HL-60 (cell line): ENCODE measurements at regions not wholly inside any gene's neighbourhood (a gene's known extent, or its start where the extent isn't known, plus 50 kb on each side); places are given as distances from the start of the nearest gene placed in this dataset.
A peak's percentile ranks its signal among the peaks of the same experiment; 100 is the strongest.

ENCODE experiments used
- DNase-seq, 2 experiments: peaks; one replicate each; pipeline ENCODE4 v3.0.0-alpha.2; 2010 to 2020; ENCODE audit warnings: low read depth in 1 of 2, low spot score in 1 of 2
- H3K27ac ChIP-seq: fragments of 250-450 bp; sonication (Bioruptor Pico); replicated peaks from 2 replicates; pipeline ENCODE4 v1.5.1; 2020; ENCODE audit warnings: mild to moderate bottlenecking, moderate library complexity
- H3K27me3 ChIP-seq: fragments of 250-450 bp; sonication (Bioruptor Pico); 2 replicates; pipeline ENCODE4 v1.5.1; 2021; ENCODE audit warnings: mild to moderate bottlenecking, moderate library complexity; ENCODE audit not compliant: insufficient read depth, poor library complexity, severe bottlenecking
- H3K4me3 ChIP-seq: replicated peaks from 2 replicates; pipeline ENCODE4 v1.5.1; 2011; ENCODE audit warnings: mild to moderate bottlenecking, control low read depth, low read length; ENCODE audit not compliant: insufficient read depth
- CTCF ChIP-seq: IDR thresholded peaks from one replicate; pipeline ENCODE4 v1.5.1; 2011; ENCODE audit warnings: low read length, control low read depth, inconsistent platforms; ENCODE audit not compliant: insufficient read depth
- GABPA ChIP-seq: IDR thresholded peaks from 2 replicates; pipeline ENCODE4 v1.6.1; 2012; ENCODE audit warnings: low read depth
- POLR2AphosphoS5 ChIP-seq: IDR thresholded peaks from 2 replicates; pipeline ENCODE4 v1.6.1; 2012; ENCODE audit warnings: low read depth
- REST ChIP-seq: IDR thresholded peaks from 2 replicates; pipeline ENCODE4 v1.6.1; 2012; ENCODE audit warnings: low read depth; ENCODE audit not compliant: insufficient replicate concordance
- SPI1 ChIP-seq: IDR thresholded peaks from 2 replicates; pipeline ENCODE4 v1.6.1; 2012; ENCODE audit warnings: low read depth, mild to moderate bottlenecking, borderline replicate concordance

GRCh38 chr3:14286887-14287500 lies 108.4 kb downstream of the LSM3 start:
- no peak for TF ChIP-seq GABPA
- TF ChIP-seq CTCF = no peak
- 0 out of 2 replicates have a peak, but pooled peaks have one; percentile 15 for TF ChIP-seq POLR2AphosphoS5
- peak; percentile 78 for TF ChIP-seq SPI1
- peak overlapping the region; percentile 22 for H3K27ac ChIP-seq
- H3K4me3 ChIP-seq = no peak overlapping the region
- no peaks in the 10 kb centered on the region for H3K27me3 ChIP-seq
- peak in 1 of 2 experiments; percentile 60 for DNase-seq

GRCh38 chr3:14288177-14288788 lies 109.7 kb downstream of the LSM3 start:
- no peak overlapping the region for H3K27ac ChIP-seq
- no peak for DNase-seq
- no peak for TF ChIP-seq GABPA
- no peak for TF ChIP-seq POLR2AphosphoS5
- no peak for TF ChIP-seq CTCF
- TF ChIP-seq SPI1 = no peak
- TF ChIP-seq REST = no peak
- H3K27me3 ChIP-seq = no peaks in the 10 kb centered on the region
- no peak overlapping the region for H3K4me3 ChIP-seq

- TF ChIP-seq GABPA = no peak
- TF ChIP-seq SPI1 = no peak
- TF ChIP-seq CTCF = no peak
- TF ChIP-seq REST = no peak
- TF ChIP-seq POLR2AphosphoS5 = no peak
- Histone ChIP-seq H3K27ac (no peak overlapping the region), H3K27me3 (no peaks in the 10 kb centered on the region), H3K4me3 (no peak overlapping the region)
- no peak for DNase-seq
Observed at GRCh38 chr3:14288833-14289451, 110.3 kb downstream of the LSM3 start.
